MCF 10A (cell line): ENCODE measurements at regions not wholly inside any gene's neighbourhood (a gene's known extent, or its start where the extent isn't known, plus 50 kb on each side); places are given as distances from the start of the nearest gene placed in this dataset.
"Not testable (repeated sequence)": the region's sequence is repeated elsewhere in the genome, so short reads cannot be mapped to it uniquely, and the experiment has no call there.

Source experiments
- BruUV-seq: library from RNA; stranded (reverse); fragments of 400-500 nt; replicated peaks from 2 replicates; lab custom pipeline; 2021; lab: Mats Ljungman, UMichigan
- CTCF ChIA-PET: fragments of 300-600 bp; sonication (Branson Sonifier 250); formaldehyde crosslinking; extraction: SDS; loops from one replicate; lab custom pipeline; 2021; ENCODE audit warnings: antibody characterized with exemption, inconsistent platforms; lab: Yijun Ruan, JAX
- POLR2A ChIA-PET: fragments of 300-600, 350-650 bp; sonication (Branson Sonifier 250); formaldehyde crosslinking; extraction: SDS; loops from one replicate; lab custom pipeline; 2020; ENCODE audit warnings: antibody characterized with exemption, inconsistent platforms; lab: Yijun Ruan, JAX
- DNase-seq: peaks from one replicate; pipeline ENCODE4 v3.0.0-alpha.2; 2018; ENCODE audit not compliant: unreplicated experiment
- H3K27ac Mint-ChIP-seq: one replicate; pipeline ENCODE4 v1.8.0; 2022; ENCODE audit warnings: mild to moderate bottlenecking, low read depth, mixed read lengths; ENCODE audit not compliant: unreplicated experiment
- H3K27me3 Mint-ChIP-seq: one replicate; pipeline ENCODE4 v1.8.0; 2022; ENCODE audit warnings: mixed read lengths; ENCODE audit not compliant: insufficient read depth, unreplicated experiment
- H3K36me3 Mint-ChIP-seq: one replicate; pipeline ENCODE4 v1.8.0; 2022; ENCODE audit warnings: mild to moderate bottlenecking, moderate library complexity, mixed read lengths; ENCODE audit not compliant: insufficient read depth, unreplicated experiment
- H3K4me1 Mint-ChIP-seq: one replicate; pipeline ENCODE4 v1.8.0; 2022; ENCODE audit warnings: mixed read lengths; ENCODE audit not compliant: insufficient read depth, unreplicated experiment
- H3K4me3 Mint-ChIP-seq: one replicate; pipeline ENCODE4 v1.8.0; 2022; ENCODE audit warnings: mild to moderate bottlenecking, moderate library complexity, mixed read lengths; ENCODE audit not compliant: unreplicated experiment
- H3K9me3 Mint-ChIP-seq: one replicate; pipeline ENCODE4 v1.8.0; 2022; ENCODE audit warnings: mixed read lengths; ENCODE audit not compliant: unreplicated experiment
- intact Hi-C: fragments of 100-400 bp; cut with micrococcal nuclease; formaldehyde crosslinking; loops from 2 replicates; pipeline ENCODE4 v1.14.1; 2022
- TF ChIP-seq, protein P1 (sequence below): fragments of 200-600 bp; IDR thresholded peaks from one replicate; pipeline ENCODE4 v1.8.0; 2022; ENCODE audit warnings: antibody characterized with exemption, mild to moderate bottlenecking; ENCODE audit not compliant: unreplicated experiment

DNA sequence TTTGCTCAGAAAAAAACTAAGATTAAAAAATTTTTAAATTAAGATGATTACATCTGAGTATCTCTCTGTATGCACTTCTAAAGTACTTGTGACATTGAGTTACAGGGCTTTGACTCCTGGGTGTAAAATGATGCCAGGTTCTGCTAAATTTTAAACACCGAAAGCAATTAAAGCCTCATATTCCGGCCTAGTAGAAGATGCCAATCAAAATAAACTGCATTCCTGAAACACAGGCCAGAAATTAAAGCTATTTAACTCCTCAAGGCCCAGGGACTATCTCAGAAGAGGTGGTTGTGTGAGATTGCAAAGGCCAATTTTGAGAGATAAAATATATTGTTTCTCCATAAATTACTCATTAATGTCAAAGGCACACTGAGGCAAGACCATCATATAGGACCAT, 388.3 kb downstream of the KIF20B start:
- Mint-ChIP-seq H3K9me3 (no peaks in the 10 kb centered on the region), H3K36me3 (no peaks in the 10 kb centered on the region), H3K27me3 (no peaks in the 10 kb centered on the region), H3K4me1 (peaks cover 8% of the 10 kb centered on the region), H3K4me3 (no peak overlapping the region), H3K27ac (no peak overlapping the region)
- no TSS peak for BruUV-seq
- TF ChIP-seq, protein P1, sequence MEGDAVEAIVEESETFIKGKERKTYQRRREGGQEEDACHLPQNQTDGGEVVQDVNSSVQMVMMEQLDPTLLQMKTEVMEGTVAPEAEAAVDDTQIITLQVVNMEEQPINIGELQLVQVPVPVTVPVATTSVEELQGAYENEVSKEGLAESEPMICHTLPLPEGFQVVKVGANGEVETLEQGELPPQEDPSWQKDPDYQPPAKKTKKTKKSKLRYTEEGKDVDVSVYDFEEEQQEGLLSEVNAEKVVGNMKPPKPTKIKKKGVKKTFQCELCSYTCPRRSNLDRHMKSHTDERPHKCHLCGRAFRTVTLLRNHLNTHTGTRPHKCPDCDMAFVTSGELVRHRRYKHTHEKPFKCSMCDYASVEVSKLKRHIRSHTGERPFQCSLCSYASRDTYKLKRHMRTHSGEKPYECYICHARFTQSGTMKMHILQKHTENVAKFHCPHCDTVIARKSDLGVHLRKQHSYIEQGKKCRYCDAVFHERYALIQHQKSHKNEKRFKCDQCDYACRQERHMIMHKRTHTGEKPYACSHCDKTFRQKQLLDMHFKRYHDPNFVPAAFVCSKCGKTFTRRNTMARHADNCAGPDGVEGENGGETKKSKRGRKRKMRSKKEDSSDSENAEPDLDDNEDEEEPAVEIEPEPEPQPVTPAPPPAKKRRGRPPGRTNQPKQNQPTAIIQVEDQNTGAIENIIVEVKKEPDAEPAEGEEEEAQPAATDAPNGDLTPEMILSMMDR: no peak
- ChIA-PET POLR2A (interaction anchor here (0.7 to 1.8 kb wide), 3 partner anchors 11 to 38 kb away, joined by 3 to 6 read pairs (median 3); no protein-coding TSS in a partner anchor), CTCF (interaction anchor here (0.6 kb wide), 3 partner anchors 12 to 564 kb away, joined by 3 to 6 read pairs (median 3); no protein-coding TSS in a partner anchor)
- intact Hi-C loops: no loop called here
- DNase-seq: peak; percentile 15

DNA sequence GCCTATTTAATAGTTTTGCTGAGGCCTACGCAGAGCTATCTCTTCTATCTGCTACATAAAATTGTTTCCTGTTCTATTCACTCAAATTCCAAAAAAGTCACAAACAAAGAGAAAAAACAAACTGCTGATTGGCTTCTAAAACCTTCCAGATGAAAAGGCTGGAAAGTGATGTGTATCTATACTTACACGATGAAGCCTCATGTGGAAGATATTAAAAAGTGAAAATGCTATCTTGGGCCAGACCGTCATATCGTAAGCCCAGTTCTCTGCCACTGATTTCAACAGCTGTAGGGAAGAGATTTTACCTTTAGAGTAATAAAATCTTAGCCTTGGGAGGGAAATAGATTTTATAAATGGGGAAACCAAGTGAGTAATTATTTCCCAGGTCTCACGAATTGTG, 394.8 kb downstream of the KIF20B start:
- no peaks in the 10 kb centered on the region for H3K9me3 Mint-ChIP-seq
- no peak overlapping the region for H3K27ac Mint-ChIP-seq
- TF ChIP-seq, protein P1: no peak
- no TSS peak for BruUV-seq
- no peak for DNase-seq
- ChIA-PET CTCF (interaction anchor here (0.7 kb wide), 1 partner anchor 8 kb away, joined by 3 read pairs; no protein-coding TSS in a partner anchor), POLR2A (interaction anchor here (0.6 kb wide), 1 partner anchor 94 kb away, joined by 4 read pairs; no protein-coding TSS in a partner anchor)
- intact Hi-C loops: no loop called here
- no peaks in the 10 kb centered on the region for H3K27me3 Mint-ChIP-seq
- H3K36me3 Mint-ChIP-seq: peaks cover 6% of the 10 kb centered on the region
- H3K4me1 Mint-ChIP-seq: no peaks in the 10 kb centered on the region
- H3K4me3 Mint-ChIP-seq: no peak overlapping the region

DNA sequence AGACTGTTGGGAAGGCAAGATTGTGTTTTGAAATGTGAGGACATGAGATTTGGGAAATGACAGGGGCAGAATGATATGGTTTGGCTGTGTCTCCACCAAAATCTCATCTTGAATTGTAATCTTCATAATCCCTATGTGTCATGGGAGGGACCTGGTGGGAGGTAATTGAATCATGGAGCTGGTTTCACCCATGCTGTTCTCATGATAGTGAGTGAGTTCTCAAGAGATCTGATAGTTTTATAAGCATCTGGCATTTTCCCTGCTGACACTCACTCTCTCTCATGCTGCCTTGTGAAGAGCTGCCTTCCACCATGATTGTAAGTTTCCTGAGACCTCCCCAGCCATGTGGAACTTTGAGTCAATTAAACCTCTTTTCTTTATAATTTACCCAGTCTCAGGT, 406.2 kb downstream of the KIF20B start:
- H3K27me3 Mint-ChIP-seq, H3K4me1 Mint-ChIP-seq, H3K27ac Mint-ChIP-seq, H3K4me3 Mint-ChIP-seq, H3K36me3 Mint-ChIP-seq, POLR2A ChIA-PET, intact Hi-C loops, BruUV-seq, DNase-seq: not testable (repeated sequence)
- CTCF ChIA-PET: interaction anchor here (0.6 kb wide), 1 partner anchor 90 kb away, joined by 4 read pairs; no protein-coding TSS in a partner anchor
- peaks cover 19% of the 10 kb centered on the region for H3K9me3 Mint-ChIP-seq

GRCh38 chr10:90111671-90112070, 410.3 kb downstream of the KIF20B start:
- CTCF ChIA-PET: interaction anchor here (1.3 kb wide), 1 partner anchor 13 kb away, joined by 4 read pairs; no protein-coding TSS in a partner anchor
- peak; percentile 59 for DNase-seq
- Mint-ChIP-seq H3K27ac (no peak overlapping the region), H3K4me1 (peaks cover 6% of the 10 kb centered on the region), H3K36me3 (no peaks in the 10 kb centered on the region), H3K27me3 (no peaks in the 10 kb centered on the region), H3K4me3 (no peak overlapping the region), H3K9me3 (peaks cover 7% of the 10 kb centered on the region)
- POLR2A ChIA-PET: no interaction called here
- BruUV-seq: no TSS peak
- TF ChIP-seq, protein P1: no peak
- intact Hi-C loops: no loop called here
